ENCODE measurements at regions not wholly inside any gene's neighbourhood (a gene's known extent, or its start where the extent isn't known, plus 50 kb on each side); places are given as distances from the start of the nearest gene placed in this dataset.

DNA sequence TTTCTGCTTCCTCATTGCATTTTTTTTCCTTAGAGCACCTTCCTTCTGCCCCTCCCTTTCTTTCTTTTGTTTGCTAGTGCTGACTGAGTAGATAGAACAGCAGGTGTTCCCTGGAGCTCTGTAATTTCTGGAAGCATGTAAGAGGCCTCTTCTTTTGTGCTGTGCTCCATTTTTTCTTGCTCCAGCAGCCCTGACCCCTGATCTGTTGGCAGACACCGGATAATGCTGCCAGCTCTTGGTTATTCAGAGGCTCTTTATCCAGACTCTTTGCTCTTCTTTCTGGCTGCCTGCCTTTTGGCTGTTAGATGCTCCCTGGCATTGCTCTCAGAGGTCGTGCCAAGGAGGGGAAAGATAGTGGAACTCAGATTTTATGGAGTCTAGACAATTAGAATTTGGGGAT lies 104.4 kb upstream of the RBMS3 start (continued):
- TF ChIP-seq, protein P1, sequence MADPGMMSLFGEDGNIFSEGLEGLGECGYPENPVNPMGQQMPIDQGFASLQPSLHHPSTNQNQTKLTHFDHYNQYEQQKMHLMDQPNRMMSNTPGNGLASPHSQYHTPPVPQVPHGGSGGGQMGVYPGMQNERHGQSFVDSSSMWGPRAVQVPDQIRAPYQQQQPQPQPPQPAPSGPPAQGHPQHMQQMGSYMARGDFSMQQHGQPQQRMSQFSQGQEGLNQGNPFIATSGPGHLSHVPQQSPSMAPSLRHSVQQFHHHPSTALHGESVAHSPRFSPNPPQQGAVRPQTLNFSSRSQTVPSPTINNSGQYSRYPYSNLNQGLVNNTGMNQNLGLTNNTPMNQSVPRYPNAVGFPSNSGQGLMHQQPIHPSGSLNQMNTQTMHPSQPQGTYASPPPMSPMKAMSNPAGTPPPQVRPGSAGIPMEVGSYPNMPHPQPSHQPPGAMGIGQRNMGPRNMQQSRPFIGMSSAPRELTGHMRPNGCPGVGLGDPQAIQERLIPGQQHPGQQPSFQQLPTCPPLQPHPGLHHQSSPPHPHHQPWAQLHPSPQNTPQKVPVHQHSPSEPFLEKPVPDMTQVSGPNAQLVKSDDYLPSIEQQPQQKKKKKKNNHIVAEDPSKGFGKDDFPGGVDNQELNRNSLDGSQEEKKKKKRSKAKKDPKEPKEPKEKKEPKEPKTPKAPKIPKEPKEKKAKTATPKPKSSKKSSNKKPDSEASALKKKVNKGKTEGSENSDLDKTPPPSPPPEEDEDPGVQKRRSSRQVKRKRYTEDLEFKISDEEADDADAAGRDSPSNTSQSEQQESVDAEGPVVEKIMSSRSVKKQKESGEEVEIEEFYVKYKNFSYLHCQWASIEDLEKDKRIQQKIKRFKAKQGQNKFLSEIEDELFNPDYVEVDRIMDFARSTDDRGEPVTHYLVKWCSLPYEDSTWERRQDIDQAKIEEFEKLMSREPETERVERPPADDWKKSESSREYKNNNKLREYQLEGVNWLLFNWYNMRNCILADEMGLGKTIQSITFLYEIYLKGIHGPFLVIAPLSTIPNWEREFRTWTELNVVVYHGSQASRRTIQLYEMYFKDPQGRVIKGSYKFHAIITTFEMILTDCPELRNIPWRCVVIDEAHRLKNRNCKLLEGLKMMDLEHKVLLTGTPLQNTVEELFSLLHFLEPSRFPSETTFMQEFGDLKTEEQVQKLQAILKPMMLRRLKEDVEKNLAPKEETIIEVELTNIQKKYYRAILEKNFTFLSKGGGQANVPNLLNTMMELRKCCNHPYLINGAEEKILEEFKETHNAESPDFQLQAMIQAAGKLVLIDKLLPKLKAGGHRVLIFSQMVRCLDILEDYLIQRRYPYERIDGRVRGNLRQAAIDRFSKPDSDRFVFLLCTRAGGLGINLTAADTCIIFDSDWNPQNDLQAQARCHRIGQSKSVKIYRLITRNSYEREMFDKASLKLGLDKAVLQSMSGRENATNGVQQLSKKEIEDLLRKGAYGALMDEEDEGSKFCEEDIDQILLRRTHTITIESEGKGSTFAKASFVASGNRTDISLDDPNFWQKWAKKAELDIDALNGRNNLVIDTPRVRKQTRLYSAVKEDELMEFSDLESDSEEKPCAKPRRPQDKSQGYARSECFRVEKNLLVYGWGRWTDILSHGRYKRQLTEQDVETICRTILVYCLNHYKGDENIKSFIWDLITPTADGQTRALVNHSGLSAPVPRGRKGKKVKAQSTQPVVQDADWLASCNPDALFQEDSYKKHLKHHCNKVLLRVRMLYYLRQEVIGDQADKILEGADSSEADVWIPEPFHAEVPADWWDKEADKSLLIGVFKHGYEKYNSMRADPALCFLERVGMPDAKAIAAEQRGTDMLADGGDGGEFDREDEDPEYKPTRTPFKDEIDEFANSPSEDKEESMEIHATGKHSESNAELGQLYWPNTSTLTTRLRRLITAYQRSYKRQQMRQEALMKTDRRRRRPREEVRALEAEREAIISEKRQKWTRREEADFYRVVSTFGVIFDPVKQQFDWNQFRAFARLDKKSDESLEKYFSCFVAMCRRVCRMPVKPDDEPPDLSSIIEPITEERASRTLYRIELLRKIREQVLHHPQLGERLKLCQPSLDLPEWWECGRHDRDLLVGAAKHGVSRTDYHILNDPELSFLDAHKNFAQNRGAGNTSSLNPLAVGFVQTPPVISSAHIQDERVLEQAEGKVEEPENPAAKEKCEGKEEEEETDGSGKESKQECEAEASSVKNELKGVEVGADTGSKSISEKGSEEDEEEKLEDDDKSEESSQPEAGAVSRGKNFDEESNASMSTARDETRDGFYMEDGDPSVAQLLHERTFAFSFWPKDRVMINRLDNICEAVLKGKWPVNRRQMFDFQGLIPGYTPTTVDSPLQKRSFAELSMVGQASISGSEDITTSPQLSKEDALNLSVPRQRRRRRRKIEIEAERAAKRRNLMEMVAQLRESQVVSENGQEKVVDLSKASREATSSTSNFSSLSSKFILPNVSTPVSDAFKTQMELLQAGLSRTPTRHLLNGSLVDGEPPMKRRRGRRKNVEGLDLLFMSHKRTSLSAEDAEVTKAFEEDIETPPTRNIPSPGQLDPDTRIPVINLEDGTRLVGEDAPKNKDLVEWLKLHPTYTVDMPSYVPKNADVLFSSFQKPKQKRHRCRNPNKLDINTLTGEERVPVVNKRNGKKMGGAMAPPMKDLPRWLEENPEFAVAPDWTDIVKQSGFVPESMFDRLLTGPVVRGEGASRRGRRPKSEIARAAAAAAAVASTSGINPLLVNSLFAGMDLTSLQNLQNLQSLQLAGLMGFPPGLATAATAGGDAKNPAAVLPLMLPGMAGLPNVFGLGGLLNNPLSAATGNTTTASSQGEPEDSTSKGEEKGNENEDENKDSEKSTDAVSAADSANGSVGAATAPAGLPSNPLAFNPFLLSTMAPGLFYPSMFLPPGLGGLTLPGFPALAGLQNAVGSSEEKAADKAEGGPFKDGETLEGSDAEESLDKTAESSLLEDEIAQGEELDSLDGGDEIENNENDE (IDR thresholded peaks at IDR 0.05; ENCODE audit: insufficient replicate concordance, low read length) = no peak
- TF ChIP-seq EGR1 (IDR thresholded peaks at IDR 0.05; ENCODE audit: borderline replicate concordance, low read depth, low read length) (no peak), HDAC2 (IDR thresholded peaks at IDR 0.05; ENCODE audit: borderline replicate concordance in 1 of 2, low read depth in 2 of 2, low read length in 2 of 2) (no peak), TCF12 (IDR thresholded peaks at IDR 0.05; ENCODE audit: low read depth, low read length) (no peak), BRCA1 (IDR thresholded peaks at IDR 0.05; ENCODE audit: low read depth, low read length) (no peak)

All from H1 (cell line).